Heart left ventricle (tissue), 16 donors: ENCODE measurements at regions not wholly inside any gene's neighbourhood (a gene's known extent, or its start where the extent isn't known, plus 50 kb on each side); places are given as distances from the start of the nearest gene placed in this dataset.

Experiments
- ATAC-seq, 4 donors: fragments of 200-7000 bp; cut with Tn5 transposase; one replicate each; pipeline ENCODE4 v1.9.1; 2020 to 2022; ENCODE audit warnings: moderate library complexity in 4 of 4, mild to moderate bottlenecking in 3 of 4, moderate number of reproducible peaks in 1 of 4
- DNase-seq, 5 donors: peaks; one replicate each; pipeline ENCODE4 v3.0.0-alpha.2; 2020
- H3K27ac ChIP-seq, 12 donors: fragments of 200-600 bp; sonication (generic) in 4 of 12; one replicate each; pipeline versions ENCODE4 v1.5.0 to v1.8.0; 2016 to 2022; ENCODE audit warnings: mild to moderate bottlenecking in 2 of 12
- H3K27me3 ChIP-seq, 9 donors: fragments of 200-600 bp; sonication (generic) in 2 of 9; one replicate each; pipeline versions ENCODE4 v1.5.1 to v1.8.0; 2016 to 2022; ENCODE audit warnings: mild to moderate bottlenecking in 3 of 9
- H3K36me3 ChIP-seq, 9 donors: fragments of 200-600 bp; sonication (generic) in 2 of 9; one replicate each; pipeline versions ENCODE4 v1.5.0 to v1.8.0; 2018 to 2022; ENCODE audit warnings: mild to moderate bottlenecking in 2 of 9
- H3K4me1 ChIP-seq, 12 donors: fragments of 200-600 bp; sonication (generic) in 4 of 12; one replicate each; pipeline versions ENCODE4 v1.5.0 to v1.8.0; 2016 to 2022; ENCODE audit warnings: mild to moderate bottlenecking in 3 of 12
- H3K4me3 ChIP-seq, 12 donors: fragments of 200-600 bp; sonication (generic) in 4 of 12; one replicate each; pipeline versions ENCODE4 v1.5.0 to v1.8.0; 2017 to 2022; ENCODE audit warnings: mild to moderate bottlenecking in 9 of 12, moderate library complexity in 4 of 12
- H3K9me3 ChIP-seq, 12 donors: fragments of 200-600 bp; sonication (generic) in 4 of 12; one replicate each; pipeline versions ENCODE4 v1.5.0 to v1.8.0; 2016 to 2022; ENCODE audit warnings: mild to moderate bottlenecking in 1 of 12
- CTCF ChIP-seq, 12 donors: fragments of 200-600 bp; sonication (generic) in 4 of 12; IDR thresholded peaks; one replicate each; pipeline versions ENCODE4 v1.5.0 to v1.8.0; 2018 to 2022; ENCODE audit warnings: antibody characterized with exemption in 12 of 12, mild to moderate bottlenecking in 5 of 12
- POLR2A ChIP-seq, 2 donors: fragments of 450-650 bp; IDR thresholded peaks; one replicate each; pipeline ENCODE4 v1.6.1; 2017; ENCODE audit warnings: antibody characterized with exemption in 2 of 2, mild to moderate bottlenecking in 2 of 2, moderate library complexity in 2 of 2
- WGBS, 4 donors: extraction: QIAGEN DNeasy Blood & Tissue Kit in 2 of 4; methylation state at CpG; one replicate each; pipeline versions ENCODE4 v1.1.5 to v1.1.7; 2013 to 2018; 5-methylcytosine and 5-hydroxymethylcytosine counted together
- intact Hi-C, 10 donors: fragments of 100-400 bp; cut with DNase I; formaldehyde crosslinking; loops; one replicate each; pipeline versions ENCODE4 v1.11.1 to v1.14.2; 2022
- donor health status: ischemic (EF 13 %, LVEDD 7.1; RV severe dilation, severe dysfunction).
- donor health status: healthy with polysubstance abuse.
- donor health status: DM: no; HTN: yes; CAD: no.
- donor health status: DM: no; HTN: no; CAD: no.
- donor health status: ischemic (EF 25% LVEDD 6.9; RV normal size, moderate dysfunction).
- donor health status: ischemic (EF 25% LVEDD 5.7; RV mildly dilated, moderate dysfunction).
- donor health status: healthy.
- donor health status: DM: yes; HTN: yes; CAD: no.
- donor health status: ischemic (EF 35%, LVEDD 5.7; RV mildly dilated, moderate dysfunction).
- donor health status: nonischemic (EF 11% LVEDD 7.7; RV severe dilation, severe dysfunction).
- donor health status: DM: yes; HTN: yes; CAD: no.
- donor health status: PGD.
- donor health status: ischemic (EF 29% LVEDD 5.4; RV normal size, mild dysfunction).
- donor health status: nonischemic (EF 23%, LVEDD 6.1; RV moderate dilation, normal function).

GRCh38 chr3:106518516-106518915 is 649.7 kb upstream of the CBLB start:
- Histone ChIP-seq H3K27me3 (no peaks in the 10 kb centered on the region), H3K4me3 (no peak overlapping the region), H3K27ac (no peak overlapping the region), H3K36me3 (no peaks in the 10 kb centered on the region), H3K9me3 (no peaks in the 10 kb centered on the region), H3K4me1 (no peaks in the 10 kb centered on the region)
- no peak for ATAC-seq
- intact Hi-C loops = no loop called here
- DNase-seq = no peak
- TF ChIP-seq CTCF (IDR thresholded peaks at IDR 0.05) (no peak), POLR2A (IDR thresholded peaks at IDR 0.05) (no peak)

GRCh38 chr3:106522397-106522796 is 653.6 kb upstream of the CBLB start:
- WGBS, 4 donors = 64 to 90% (median 86%) methylated on average over 4 of the region's 4 CpGs
- peaks cover 0 to 5% (median 0%) of the 10 kb centered on the region in 12 donors for H3K9me3 ChIP-seq
- H3K4me3 ChIP-seq = no peak overlapping the region
- no peaks in the 10 kb centered on the region for H3K36me3 ChIP-seq
- no peaks in the 10 kb centered on the region for H3K4me1 ChIP-seq
- DNase-seq (no peak), ATAC-seq (no peak)
- H3K27ac ChIP-seq = no peak overlapping the region
- H3K27me3 ChIP-seq = no peaks in the 10 kb centered on the region
- intact Hi-C loops = no loop called here
- no peak for TF ChIP-seq CTCF (IDR thresholded peaks at IDR 0.05)
- no peak for TF ChIP-seq POLR2A (IDR thresholded peaks at IDR 0.05)

DNA sequence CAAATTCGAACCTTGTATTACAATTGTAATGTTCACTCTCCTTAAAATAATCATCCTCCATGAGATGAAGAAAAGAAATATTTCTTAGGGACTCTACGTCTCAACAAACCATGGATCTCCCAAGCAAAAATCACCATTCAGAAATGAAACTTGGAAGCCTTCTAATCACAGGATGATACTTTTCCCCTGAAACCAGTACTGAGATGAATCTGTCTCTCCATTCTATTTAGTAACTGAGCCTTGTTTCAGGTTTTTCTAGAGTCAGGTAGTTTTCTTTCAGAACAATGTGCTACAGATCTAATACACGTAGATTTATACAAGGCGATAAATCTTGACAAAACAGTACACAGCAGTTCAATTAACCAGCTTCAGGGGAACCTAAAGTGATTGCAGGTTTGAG is 660.1 kb upstream of the CBLB start:
- intact Hi-C loops = no loop called here
- ATAC-seq (no peak), DNase-seq (no peak)
- TF ChIP-seq CTCF (IDR thresholded peaks at IDR 0.05) (no peak), POLR2A (IDR thresholded peaks at IDR 0.05) (no peak)
- Histone ChIP-seq H3K36me3 (no peaks in the 10 kb centered on the region), H3K9me3 (peaks cover 0 to 13% (median 0%) of the 10 kb centered on the region in 12 donors), H3K27me3 (no peaks in the 10 kb centered on the region), H3K27ac (no peak overlapping the region), H3K4me1 (no peaks in the 10 kb centered on the region), H3K4me3 (no peak overlapping the region)
- WGBS, 4 donors = 88 to 93% (median 89%) methylated on average over 4 of the region's 4 CpGs

GRCh38 chr3:106529738-106530137 is 660.9 kb upstream of the CBLB start:
- ATAC-seq (no peak), DNase-seq (no peak)
- H3K4me1 ChIP-seq = no peaks in the 10 kb centered on the region
- TF ChIP-seq POLR2A (IDR thresholded peaks at IDR 0.05) = no peak
- TF ChIP-seq CTCF (IDR thresholded peaks at IDR 0.05) = no peak
- no peak overlapping the region for H3K4me3 ChIP-seq
- peaks cover 0 to 13% (median 0%) of the 10 kb centered on the region in 12 donors for H3K9me3 ChIP-seq
- no peaks in the 10 kb centered on the region for H3K27me3 ChIP-seq
- intact Hi-C loops = no loop called here
- H3K36me3 ChIP-seq = no peaks in the 10 kb centered on the region
- no peak overlapping the region for H3K27ac ChIP-seq
